ENCODE measurements at regions not wholly inside any gene's neighbourhood (a gene's known extent, or its start where the extent isn't known, plus 50 kb on each side); places are given as distances from the start of the nearest gene placed in this dataset.

- DNase-seq (ENCODE audit: low read depth in 2 of 3, low spot score in 1 of 3): peak; percentile 15 to 38 (median 34)
Measured at GRCh38 chr10:60572511-60573194, 183.0 kb upstream of the ANK3 start.

GRCh38 chr10:60570896-60571295, 181.2 kb upstream of the ANK3 start:
- no peak for DNase-seq (ENCODE audit: low read depth in 2 of 3, low spot score in 1 of 3)

GRCh38 chr10:60570272-60570865, 180.7 kb upstream of the ANK3 start:
- no peak for DNase-seq (ENCODE audit: low read depth in 2 of 3, low spot score in 1 of 3)

GRCh38 chr10:60569681-60570080, 180.0 kb upstream of the ANK3 start:
- no peak for DNase-seq (ENCODE audit: low read depth in 2 of 3, low spot score in 1 of 3)

GRCh38 chr10:60566096-60566495, 176.4 kb upstream of the ANK3 start:
- no peak for DNase-seq (ENCODE audit: low read depth in 2 of 3, low spot score in 1 of 3)

- no peak for DNase-seq (ENCODE audit: low read depth in 2 of 3, low spot score in 1 of 3)
Measured at GRCh38 chr10:60565492-60565891, 175.8 kb upstream of the ANK3 start.

- no peak for DNase-seq (ENCODE audit: low read depth in 2 of 3, low spot score in 1 of 3)
Measured at GRCh38 chr10:60564475-60564874, 174.8 kb upstream of the ANK3 start.

GRCh38 chr10:60560451-60560850, 170.8 kb upstream of the ANK3 start:
- no peak for DNase-seq (ENCODE audit: low read depth in 2 of 3, low spot score in 1 of 3)

- no peak for DNase-seq (ENCODE audit: low read depth in 2 of 3, low spot score in 1 of 3)
Measured at GRCh38 chr10:60555700-60556099, 166.0 kb upstream of the ANK3 start.

GRCh38 chr10:60549686-60550085, 160.0 kb upstream of the ANK3 start:
- no peak for DNase-seq (ENCODE audit: low read depth in 2 of 3, low spot score in 1 of 3)

GRCh38 chr10:60542657-60543056, 153.0 kb upstream of the ANK3 start:
- DNase-seq (ENCODE audit: low read depth in 2 of 3, low spot score in 1 of 3): no peak

GRCh38 chr10:60541451-60541850, 151.8 kb upstream of the ANK3 start:
- DNase-seq (ENCODE audit: low read depth in 2 of 3, low spot score in 1 of 3): no peak

- DNase-seq (ENCODE audit: low read depth in 2 of 3, low spot score in 1 of 3): no peak
Measured at GRCh38 chr10:60537697-60538096, 148.0 kb upstream of the ANK3 start.

GRCh38 chr10:60536529-60537114, 146.9 kb upstream of the ANK3 start:
- peak in 1 of 3 donors; percentile 18 for DNase-seq (ENCODE audit: low read depth in 2 of 3, low spot score in 1 of 3)

GRCh38 chr10:60535427-60535826, 145.8 kb upstream of the ANK3 start:
- DNase-seq (ENCODE audit: low read depth in 2 of 3, low spot score in 1 of 3): no peak

- DNase-seq (ENCODE audit: low read depth in 2 of 3, low spot score in 1 of 3): no peak
Measured at GRCh38 chr10:60534761-60535389, 145.2 kb upstream of the ANK3 start.

GRCh38 chr10:60532696-60533468, 143.2 kb upstream of the ANK3 start:
- DNase-seq (ENCODE audit: low read depth in 2 of 3, low spot score in 1 of 3): no peak

GRCh38 chr10:60531006-60531405, 141.3 kb upstream of the ANK3 start:
- no peak for DNase-seq (ENCODE audit: low read depth in 2 of 3, low spot score in 1 of 3)

GRCh38 chr10:60527676-60528075, 138.0 kb upstream of the ANK3 start:
- no peak for DNase-seq (ENCODE audit: low read depth in 2 of 3, low spot score in 1 of 3)

GRCh38 chr10:60525716-60526585, 136.3 kb upstream of the ANK3 start:
- DNase-seq (ENCODE audit: low read depth in 2 of 3, low spot score in 1 of 3): no peak
